GM18858 (cell line): ENCODE measurements at regions not wholly inside any gene's neighbourhood (a gene's known extent, or its start where the extent isn't known, plus 50 kb on each side); places are given as distances from the start of the nearest gene placed in this dataset.

ENCODE experiments used
- ATAC-seq: cut with Tn5 transposase; IDR thresholded peaks from one replicate; pipeline ENCODE4 v1.9.1; 2021; ENCODE audit not compliant: unreplicated experiment

- no peak for ATAC-seq
Measured at GRCh38 chr10:88195841-88196240, 332.4 kb downstream of the PTEN start.

GRCh38 chr10:88196291-88196690, 332.9 kb downstream of the PTEN start:
- no peak for ATAC-seq

- no peak for ATAC-seq
Measured at GRCh38 chr10:88198023-88198422, 334.6 kb downstream of the PTEN start.

GRCh38 chr10:88200312-88201032, 337.0 kb downstream of the PTEN start:
- ATAC-seq: no peak

GRCh38 chr10:88205842-88206446, 342.5 kb downstream of the PTEN start:
- no peak for ATAC-seq

DNA sequence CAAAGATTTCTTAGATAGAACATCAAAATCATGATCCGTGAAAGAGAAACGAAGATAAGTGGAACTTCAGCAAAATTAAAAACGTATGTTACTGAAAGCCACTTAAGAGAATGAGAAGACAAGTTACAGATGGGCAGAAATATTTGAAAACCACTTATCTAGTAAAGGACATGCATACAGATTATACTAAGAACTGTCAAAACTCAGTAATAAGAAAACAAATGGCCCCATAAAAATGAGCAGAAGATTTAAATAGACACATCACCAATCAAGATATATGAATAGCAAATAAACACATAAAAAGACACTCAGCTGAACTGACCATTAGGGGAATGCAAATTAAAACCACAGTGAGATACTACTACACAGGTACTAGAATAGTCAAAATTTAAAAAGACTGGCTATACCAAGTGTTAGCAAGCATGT, 343.7 kb downstream of the PTEN start:
- no peak for ATAC-seq

GRCh38 chr10:88209231-88209630, 345.8 kb downstream of the PTEN start:
- no peak for ATAC-seq

- ATAC-seq: no peak
Measured at GRCh38 chr10:88209837-88210561, 346.6 kb downstream of the PTEN start.

- no peak for ATAC-seq
Measured at GRCh38 chr10:88211230-88211629, 347.8 kb downstream of the PTEN start.

- no peak for ATAC-seq
Measured at GRCh38 chr10:88212069-88212468, 348.6 kb downstream of the PTEN start.

- ATAC-seq: no peak
Measured at GRCh38 chr10:88213065-88213605, 349.7 kb downstream of the PTEN start.

DNA sequence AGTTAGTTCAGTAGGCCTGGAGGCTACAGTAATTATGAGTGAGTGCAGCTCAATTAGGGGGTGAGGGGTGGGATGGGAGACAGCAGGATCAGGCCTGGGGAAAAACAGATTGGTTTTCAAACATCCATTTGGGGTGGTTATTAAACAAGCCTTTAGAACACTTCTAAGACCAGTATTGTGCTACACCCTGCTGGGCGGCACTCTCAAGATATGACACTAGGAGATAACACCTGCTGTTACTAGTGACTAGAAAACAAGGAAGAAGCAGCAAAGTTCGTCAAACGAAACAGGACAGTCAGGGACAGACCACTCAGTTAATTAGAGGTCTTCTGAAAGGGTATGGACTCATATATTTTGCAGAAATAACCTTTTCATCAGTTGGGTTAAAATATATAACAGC, 353.6 kb downstream of the PTEN start:
- ATAC-seq: no peak

GRCh38 chr10:88218362-88218761, 354.9 kb downstream of the PTEN start:
- no peak for ATAC-seq

- no peak for ATAC-seq
Measured at GRCh38 chr10:88219753-88220152, 356.3 kb downstream of the PTEN start.

DNA sequence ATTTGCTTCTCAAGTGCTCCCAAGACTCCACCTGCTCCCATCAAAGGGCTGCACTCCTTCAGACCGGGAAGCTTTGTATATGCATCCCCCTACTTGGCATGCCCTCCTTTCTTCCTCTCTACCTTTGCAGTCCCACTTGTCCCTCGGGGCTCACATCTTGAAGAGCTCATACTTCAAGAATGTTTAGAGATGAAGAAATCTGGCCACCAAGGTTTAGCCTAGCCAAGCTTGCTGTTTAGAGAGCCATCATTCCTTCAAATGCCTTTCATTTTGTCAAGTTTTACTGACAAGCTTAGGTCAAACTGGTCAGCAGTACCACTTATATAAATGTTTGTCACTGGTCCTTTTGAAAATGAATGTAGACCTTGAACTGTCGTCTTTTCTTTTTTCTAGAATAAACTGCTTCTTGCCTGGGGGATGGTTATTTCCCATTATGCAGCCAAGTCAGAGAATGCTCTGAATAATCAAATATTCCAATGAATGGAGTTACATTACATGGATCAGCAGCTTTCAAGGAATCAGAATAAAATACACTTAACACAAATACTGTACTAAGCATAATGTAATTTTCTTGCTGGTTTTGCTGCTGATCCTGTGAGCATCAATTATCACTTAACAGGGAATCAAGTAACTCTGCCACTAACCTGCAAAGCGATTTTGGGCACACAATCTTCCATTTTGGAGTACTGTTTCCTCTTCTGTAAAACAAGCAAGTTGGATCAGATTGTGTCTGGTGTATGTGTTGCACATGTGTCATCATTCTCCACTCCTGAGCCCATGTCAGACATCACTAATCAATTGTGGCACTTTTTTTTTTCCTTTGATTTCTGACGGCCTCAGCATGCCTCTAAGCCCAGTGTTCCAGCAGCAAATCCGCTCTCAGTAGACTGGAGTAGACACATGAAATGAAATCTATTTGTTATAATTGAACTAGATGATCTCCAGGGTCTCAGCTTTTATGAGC, 357.9 kb downstream of the PTEN start:
- no peak for ATAC-seq

DNA sequence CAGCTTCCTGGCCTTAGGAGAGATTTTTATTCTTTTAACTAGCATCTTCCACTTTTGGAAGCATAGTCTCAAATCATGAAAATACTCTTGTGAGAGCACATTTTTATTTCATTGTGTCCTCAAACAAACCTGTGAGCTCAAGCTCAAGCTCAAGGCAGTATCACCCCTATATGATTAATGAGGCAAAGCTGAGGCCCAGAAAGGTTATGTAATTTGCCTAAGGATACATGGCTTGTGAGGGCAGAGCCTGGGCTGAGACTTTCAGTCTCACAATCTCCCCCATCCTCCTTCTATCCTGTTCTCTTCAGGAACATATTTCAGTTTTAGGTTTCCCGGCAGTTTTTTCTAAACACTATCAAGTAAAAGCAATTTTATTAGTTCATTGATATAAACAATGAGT, 359.5 kb downstream of the PTEN start:
- ATAC-seq: no peak
